AG04449 (cell line): ENCODE measurements at regions not wholly inside any gene's neighbourhood (a gene's known extent, or its start where the extent isn't known, plus 50 kb on each side); places are given as distances from the start of the nearest gene placed in this dataset.

Source experiments
- CTCF ChIA-PET: fragments of 350-600 bp; formaldehyde crosslinking; extraction: SDS; loops from one replicate; lab custom pipeline; 2021; ENCODE audit warnings: antibody characterized with exemption; lab: Yijun Ruan, JAX
- POLR2A ChIA-PET: fragments of 400-600, 350-600 bp; formaldehyde crosslinking; extraction: SDS; loops from one replicate; lab custom pipeline; 2020; ENCODE audit warnings: antibody characterized with exemption, inconsistent platforms; lab: Yijun Ruan, JAX
- DNase-seq: peaks from one replicate; pipeline ENCODE4 v3.0.0-alpha.2; 2010; ENCODE audit warnings: low read depth, low spot score
- H3K4me3 ChIP-seq: 2 replicates; pipeline ENCODE4 v1.5.1; 2011; ENCODE audit warnings: low read depth, mild to moderate bottlenecking, control low read depth, low read length
- CTCF ChIP-seq: IDR thresholded peaks from one replicate; pipeline ENCODE4 v1.5.1; 2011; ENCODE audit warnings: mild to moderate bottlenecking, moderate library complexity, low read length, control low read depth, inconsistent platforms; ENCODE audit not compliant: insufficient read depth; ENCODE audit errors: missing control alignments

- CTCF ChIA-PET, result interaction anchor here (1.2 to 1.3 kb wide), 2 partner anchors 14 to 19 kb away, joined by 3 to 4 read pairs; no protein-coding TSS in a partner anchor
- DNase-seq, result no peak
- H3K4me3 ChIP-seq, result no peak overlapping the region
- TF ChIP-seq CTCF, result no peak
- POLR2A ChIA-PET, result no interaction called here
These were observed 140.5 kb upstream of the SGO1 start for GRCh38 chr3:20326541-20326940.

GRCh38 chr3:20325563-20325962, 139.6 kb upstream of the SGO1 start:
- POLR2A ChIA-PET, result no interaction called here
- no peak for DNase-seq
- no peak overlapping the region for H3K4me3 ChIP-seq
- TF ChIP-seq CTCF, result no peak
- CTCF ChIA-PET, result no interaction called here

- H3K4me3 ChIP-seq, result no peak overlapping the region
- POLR2A ChIA-PET, result no interaction called here
- TF ChIP-seq CTCF, result no peak
- CTCF ChIA-PET, result no interaction called here
- DNase-seq, result no peak
These were observed 138.9 kb upstream of the SGO1 start for GRCh38 chr3:20324664-20325478.

GRCh38 chr3:20323307-20323927, 137.4 kb upstream of the SGO1 start:
- H3K4me3 ChIP-seq, result no peak overlapping the region
- DNase-seq, result no peak
- ChIA-PET CTCF (no interaction called here), POLR2A (no interaction called here)
- no peak for TF ChIP-seq CTCF

GRCh38 chr3:20322085-20322484, 136.1 kb upstream of the SGO1 start:
- CTCF ChIA-PET, result no interaction called here
- POLR2A ChIA-PET, result no interaction called here

More at GRCh38 chr3:20322085-20322484, 136.1 kb upstream of the SGO1 start:
- DNase-seq, result no peak
- H3K4me3 ChIP-seq, result no peak overlapping the region
- TF ChIP-seq CTCF, result no peak
